HepG2 (cell line): ENCODE measurements at regions not wholly inside any gene's neighbourhood (a gene's known extent, or its start where the extent isn't known, plus 50 kb on each side); places are given as distances from the start of the nearest gene placed in this dataset.

ENCODE experiments used
- ATAC-seq: fragments of 200-7000 bp; cut with Tn5 transposase; 3 replicates; pipeline ENCODE4 v1.9.1; 2020; ENCODE audit warnings: mild to moderate bottlenecking, moderate library complexity
- BruUV-seq: library from RNA; stranded (reverse); fragments of 400-500 nt; replicated peaks from 2 replicates; lab custom pipeline; 2021; lab: Mats Ljungman, UMichigan
- CTCF ChIA-PET: fragments of 300-600 bp; formaldehyde crosslinking; extraction: SDS; loops from one replicate; lab custom pipeline; 2021; ENCODE audit warnings: low total read pairs, inconsistent platforms, low intra/inter-chr PET ratio; lab: Yijun Ruan, JAX
- POLR2A ChIA-PET: fragments of 350-600 bp; sonication (Branson Sonifier 250); formaldehyde crosslinking; loops from one replicate; lab custom pipeline; 2020; ENCODE audit warnings: antibody characterized with exemption, inconsistent platforms; lab: Yijun Ruan, JAX
- DNase-seq: peaks from one replicate; pipeline ENCODE4 v3.0.0-alpha.2; 2015; ENCODE audit warnings: low spot score
- FAIRE-seq: peaks from 3 replicates; lab custom pipeline; 2011; peaks lifted over from hg19 to GRCh38; lab: Jason Lieb, UNC
- H2AFZ ChIP-seq: one replicate; pipeline ENCODE4 v1.6.1; 2011; ENCODE audit warnings: low read length, inconsistent platforms
- H3K27ac ChIP-seq: fragments of 300-600 bp; 3 replicates; pipeline ENCODE4 v1.8.0; 2011; ENCODE audit warnings: mixed run types, mild to moderate bottlenecking, mixed read lengths, low read length, inconsistent platforms; ENCODE audit not compliant: insufficient read depth; ENCODE audit errors: extremely low read length
- H3K27me3 ChIP-seq, 2 experiments: fragments of 200-600 bp in 1 of 2; 2 replicates in 1 of 2; 3 replicates in 1 of 2; pipeline versions ENCODE4 v1.6.0 to v1.8.0; 2011; ENCODE audit warnings: low read length in 2 of 2, mild to moderate bottlenecking in 2 of 2, moderate library complexity in 2 of 2, inconsistent platforms in 1 of 2; ENCODE audit not compliant: insufficient read depth in 2 of 2, control insufficient read depth in 1 of 2
- H3K36me3 ChIP-seq, 2 experiments: fragments of 200-600 bp in 1 of 2; replicated peaks in 1 of 2; 2 replicates in 1 of 2; 3 replicates in 1 of 2; pipeline versions ENCODE4 v1.5.1 to v1.8.0; 2011; ENCODE audit warnings: low read length in 2 of 2, inconsistent platforms in 1 of 2; ENCODE audit not compliant: insufficient read depth in 2 of 2, control insufficient read depth in 1 of 2
- H3K4me1 ChIP-seq: 2 replicates; pipeline ENCODE4 v1.5.1; 2012; ENCODE audit warnings: low read length, inconsistent platforms; ENCODE audit not compliant: insufficient read depth
- H3K4me2 ChIP-seq: 2 replicates; pipeline ENCODE4 v1.6.0; 2011; ENCODE audit warnings: low read depth, low read length, inconsistent platforms
- H3K4me3 ChIP-seq, 3 experiments: fragments of 200-600 bp in 1 of 3; sonication (generic), shearing (Covaris generic) in 1 of 3; replicated peaks in 1 of 3; 2 replicates each; pipeline ENCODE4 v1.5.1; 2011 to 2016; ENCODE audit warnings: low read length in 3 of 3, inconsistent platforms in 2 of 3, low read depth in 2 of 3, mild to moderate bottlenecking in 2 of 3, control low read depth in 1 of 3, mixed read lengths in 1 of 3; ENCODE audit not compliant: insufficient read depth in 1 of 3
- H3K79me2 ChIP-seq: one replicate; pipeline ENCODE4 v1.6.1; 2011; ENCODE audit warnings: low read length, inconsistent platforms; ENCODE audit not compliant: insufficient read depth
- H3K9ac ChIP-seq: 2 replicates; pipeline ENCODE4 v1.6.0; 2011; ENCODE audit warnings: mild to moderate bottlenecking, low read depth, low read length, inconsistent platforms; ENCODE audit not compliant: insufficient read depth
- H3K9me3 ChIP-seq: 2 replicates; pipeline ENCODE4 v1.5.1; 2012; ENCODE audit warnings: mild to moderate bottlenecking, low read length
- H4K20me1 ChIP-seq: 2 replicates; pipeline ENCODE4 v1.6.0; 2011; ENCODE audit warnings: inconsistent platforms, mild to moderate bottlenecking, low read length, moderate library complexity; ENCODE audit not compliant: insufficient read depth
- AKAP8 ChIP-seq: sonication (generic); formaldehyde crosslinking; IDR thresholded peaks from 2 replicates; pipeline ENCODE4 v1.5.1; 2020; ENCODE audit warnings: mild to moderate bottlenecking, missing genetic modification reagents
- CEBPG ChIP-seq: IDR thresholded peaks from 2 replicates; pipeline ENCODE4 v1.6.1; 2016
- ELF4 ChIP-seq: sonication (generic); formaldehyde crosslinking; IDR thresholded peaks from 2 replicates; pipeline ENCODE4 v1.5.0; 2020; ENCODE audit warnings: missing genetic modification reagents, mild to moderate bottlenecking, moderate library complexity, borderline replicate concordance
- LRRFIP1 ChIP-seq: sonication (generic); formaldehyde crosslinking; conservative IDR thresholded peaks from 2 replicates; pipeline ENCODE4 v1.4.0; 2020; ENCODE audit warnings: missing genetic modification reagents
- MTA3 ChIP-seq: sonication (generic); formaldehyde crosslinking; IDR thresholded peaks from 2 replicates; pipeline ENCODE4 v1.4.0; 2020; ENCODE audit warnings: missing genetic modification reagents
- ONECUT2 ChIP-seq: sonication (generic); formaldehyde crosslinking; IDR thresholded peaks from 2 replicates; pipeline ENCODE4 v1.4.0; 2020; ENCODE audit warnings: missing genetic modification reagents
- PAX8 ChIP-seq: sonication (generic); formaldehyde crosslinking; IDR thresholded peaks from 2 replicates; pipeline ENCODE4 v1.8.0; 2022; ENCODE audit warnings: mild to moderate bottlenecking, missing genetic modification reagents, borderline replicate concordance
- PTBP1 ChIP-seq: fragments of 200-400 bp; formaldehyde crosslinking; IDR thresholded peaks from 2 replicates; pipeline ENCODE4 v1.6.1; 2018; ENCODE audit warnings: low read length, low read depth; ENCODE audit not compliant: poor library complexity, severe bottlenecking
- RFXAP ChIP-seq: sonication (generic); formaldehyde crosslinking; IDR thresholded peaks from 2 replicates; pipeline ENCODE4 v1.4.0; 2020; ENCODE audit warnings: missing genetic modification reagents, borderline replicate concordance
- SAFB2 ChIP-seq: sonication (generic); formaldehyde crosslinking; IDR thresholded peaks from 2 replicates; pipeline ENCODE4 v1.5.1; 2020; ENCODE audit warnings: missing genetic modification reagents, low read depth, mild to moderate bottlenecking, borderline replicate concordance
- SALL2 ChIP-seq: sonication (generic); formaldehyde crosslinking; IDR thresholded peaks from 2 replicates; pipeline ENCODE4 v1.8.1; 2023; ENCODE audit warnings: mild to moderate bottlenecking, missing genetic modification reagents, inconsistent platforms
- SNAPC5 ChIP-seq: sonication (generic); formaldehyde crosslinking; IDR thresholded peaks from 2 replicates; pipeline ENCODE4 v1.8.1; 2023; ENCODE audit warnings: mild to moderate bottlenecking, missing genetic modification reagents, borderline replicate concordance
- SOX13 ChIP-seq, 3 experiments: fragments of 450-650 bp in 1 of 3; sonication (generic) in 1 of 3; formaldehyde crosslinking in 1 of 3; IDR thresholded peaks in 2 of 3; conservative IDR thresholded peaks in 1 of 3; 2 replicates each; pipeline versions ENCODE4 v1.5.0 to v1.6.1; 2016 to 2020; ENCODE audit warnings: antibody characterized with exemption in 1 of 3, mild to moderate bottlenecking in 1 of 3, missing compliant biosample characterization in 1 of 3, missing genetic modification reagents in 1 of 3, moderate library complexity in 1 of 3
- ZBTB20 ChIP-seq: sonication (generic); formaldehyde crosslinking; IDR thresholded peaks from 2 replicates; pipeline ENCODE4 v1.8.1; 2023; ENCODE audit warnings: missing genetic modification reagents, low read depth, mild to moderate bottlenecking, borderline replicate concordance
- ZNF670 ChIP-seq: sonication (generic); formaldehyde crosslinking; IDR thresholded peaks from 2 replicates; pipeline ENCODE4 v1.8.0; 2022; ENCODE audit warnings: mild to moderate bottlenecking, missing genetic modification reagents, borderline replicate concordance
- ZNF773 ChIP-seq: sonication (generic); formaldehyde crosslinking; IDR thresholded peaks from 2 replicates; pipeline ENCODE4 v1.4.0; 2020; ENCODE audit warnings: missing genetic modification reagents, borderline replicate concordance
- WGBS: methylation state at CpG from one replicate; pipeline ENCODE4 v1.1.6; 2017; ENCODE audit warnings: low lambda C conversion rate; 5-methylcytosine and 5-hydroxymethylcytosine counted together
- in situ Hi-C: cut with HindIII; loops from 2 replicates; pipeline ENCODE4 v1.10.0; 2017; ENCODE audit warnings: low pct_unique_long_range_greater_than_20kb; ENCODE audit not compliant: extremely low pct_ligation_motif_present
- intact Hi-C: fragments of 100-400 bp; cut with micrococcal nuclease; formaldehyde crosslinking; loops from one replicate; pipeline ENCODE4 v1.10.0; 2022; ENCODE audit not compliant: unreplicated experiment
- TF ChIP-seq, protein P1 (sequence below): sonication (generic); formaldehyde crosslinking; IDR thresholded peaks from 2 replicates; pipeline ENCODE4 v1.4.0; 2020; ENCODE audit warnings: missing genetic modification reagents, borderline replicate concordance

DNA sequence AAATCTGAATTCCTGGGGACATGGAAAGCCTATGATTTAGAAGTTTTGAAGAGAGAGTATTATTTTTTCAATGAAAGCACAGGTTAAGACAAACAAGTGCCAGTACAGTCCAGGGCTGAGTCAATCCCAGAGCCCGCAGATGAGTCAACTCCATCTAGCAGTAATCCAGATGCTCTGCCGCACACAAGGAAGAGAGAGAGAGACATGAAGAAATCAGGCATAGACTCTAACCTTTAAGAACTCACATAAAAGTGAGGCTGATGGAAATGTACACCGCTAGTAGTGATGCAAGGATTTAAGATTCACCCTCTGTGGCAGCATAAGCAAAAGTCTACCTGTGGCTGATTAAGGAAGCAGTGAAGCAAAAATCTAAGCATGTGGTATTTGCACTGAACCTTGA, 651.5 kb downstream of the TNS3 start:
- CTCF ChIA-PET: no interaction called here
- H2AFZ ChIP-seq: no peak overlapping the region
- no peaks in the 10 kb centered on the region for H3K79me2 ChIP-seq
- no peak for DNase-seq
- H3K9ac ChIP-seq: no peak overlapping the region
- no peaks in the 10 kb centered on the region for H4K20me1 ChIP-seq
- TF ChIP-seq SAFB2 (no peak), ONECUT2 (CRISPR knock-in tag) (no peak), SOX13 (IDR thresholded peaks at IDR 0.05) (no peak), SOX13 (CRISPR knock-in tag; conservative IDR thresholded peaks at IDR 0.05 in 1 of 2, IDR thresholded peaks at IDR 0.05 in 1 of 2) (no peak), PTBP1 (no peak), SNAPC5 (CRISPR knock-in tag) (no peak), LRRFIP1 (CRISPR knock-in tag) (no peak), ELF4 (CRISPR knock-in tag) (no peak), MTA3 (no peak), CEBPG (CRISPR knock-in tag) (no peak), PAX8 (no peak), ZNF773 (CRISPR knock-in tag) (no peak), ZBTB20 (CRISPR knock-in tag) (no peak), SALL2 (no peak), RFXAP (CRISPR knock-in tag) (no peak), AKAP8 (CRISPR knock-in tag) (no peak), ZNF670 (CRISPR knock-in tag) (no peak)
- TF ChIP-seq, protein P1, sequence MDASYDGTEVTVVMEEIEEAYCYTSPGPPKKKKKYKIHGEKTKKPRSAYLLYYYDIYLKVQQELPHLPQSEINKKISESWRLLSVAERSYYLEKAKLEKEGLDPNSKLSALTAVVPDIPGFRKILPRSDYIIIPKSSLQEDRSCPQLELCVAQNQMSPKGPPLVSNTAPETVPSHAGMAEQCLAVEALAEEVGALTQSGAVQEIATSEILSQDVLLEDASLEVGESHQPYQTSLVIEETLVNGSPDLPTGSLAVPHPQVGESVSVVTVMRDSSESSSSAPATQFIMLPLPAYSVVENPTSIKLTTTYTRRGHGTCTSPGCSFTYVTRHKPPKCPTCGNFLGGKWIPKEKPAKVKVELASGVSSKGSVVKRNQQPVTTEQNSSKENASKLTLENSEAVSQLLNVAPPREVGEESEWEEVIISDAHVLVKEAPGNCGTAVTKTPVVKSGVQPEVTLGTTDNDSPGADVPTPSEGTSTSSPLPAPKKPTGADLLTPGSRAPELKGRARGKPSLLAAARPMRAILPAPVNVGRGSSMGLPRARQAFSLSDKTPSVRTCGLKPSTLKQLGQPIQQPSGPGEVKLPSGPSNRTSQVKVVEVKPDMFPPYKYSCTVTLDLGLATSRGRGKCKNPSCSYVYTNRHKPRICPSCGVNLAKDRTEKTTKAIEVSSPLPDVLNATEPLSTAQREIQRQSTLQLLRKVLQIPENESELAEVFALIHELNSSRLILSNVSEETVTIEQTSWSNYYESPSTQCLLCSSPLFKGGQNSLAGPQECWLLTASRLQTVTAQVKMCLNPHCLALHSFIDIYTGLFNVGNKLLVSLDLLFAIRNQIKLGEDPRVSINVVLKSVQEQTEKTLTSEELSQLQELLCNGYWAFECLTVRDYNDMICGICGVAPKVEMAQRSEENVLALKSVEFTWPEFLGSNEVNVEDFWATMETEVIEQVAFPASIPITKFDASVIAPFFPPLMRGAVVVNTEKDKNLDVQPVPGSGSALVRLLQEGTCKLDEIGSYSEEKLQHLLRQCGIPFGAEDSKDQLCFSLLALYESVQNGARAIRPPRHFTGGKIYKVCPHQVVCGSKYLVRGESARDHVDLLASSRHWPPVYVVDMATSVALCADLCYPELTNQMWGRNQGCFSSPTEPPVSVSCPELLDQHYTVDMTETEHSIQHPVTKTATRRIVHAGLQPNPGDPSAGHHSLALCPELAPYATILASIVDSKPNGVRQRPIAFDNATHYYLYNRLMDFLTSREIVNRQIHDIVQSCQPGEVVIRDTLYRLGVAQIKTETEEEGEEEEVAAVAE: no peak
- intact Hi-C loops: no loop called here
- in situ Hi-C loops: no loop called here
- no peak overlapping the region for H3K4me2 ChIP-seq
- BruUV-seq: no TSS peak
- POLR2A ChIA-PET: no interaction called here
- no peaks in the 10 kb centered on the region for H3K4me1 ChIP-seq
- FAIRE-seq: no peak
- no peaks in the 10 kb centered on the region for H3K27me3 ChIP-seq
- H3K4me3 ChIP-seq: no peak overlapping the region
- H3K9me3 ChIP-seq: no peaks in the 10 kb centered on the region
- no peaks in the 10 kb centered on the region for H3K36me3 ChIP-seq
- no peak for ATAC-seq
- no peak overlapping the region for H3K27ac ChIP-seq
- 24% methylated on average over 3 of the region's 3 CpGs for WGBS
